ENCODE measurements at regions not wholly inside any gene's neighbourhood (a gene's known extent, or its start where the extent isn't known, plus 50 kb on each side); places are given as distances from the start of the nearest gene placed in this dataset.

DNA sequence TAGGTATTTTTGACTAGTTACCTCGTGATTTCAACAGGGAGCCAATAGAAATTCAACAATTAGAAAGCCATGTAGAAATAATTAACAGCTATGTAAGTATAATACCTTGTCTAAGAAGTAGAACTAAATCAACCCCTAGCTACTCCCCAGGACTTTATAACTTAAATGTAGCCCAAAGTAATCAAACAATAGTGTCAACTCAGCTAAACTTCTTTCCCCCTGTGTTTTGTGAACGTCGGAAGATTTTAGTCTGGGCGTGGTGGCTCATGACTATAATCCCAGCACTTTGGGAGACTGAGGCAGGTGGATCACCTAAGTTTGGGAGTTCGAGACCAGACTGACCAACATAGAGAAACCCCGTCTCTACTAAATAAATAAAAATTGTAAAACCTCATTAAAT lies 579.9 kb upstream of the NCAM2 start:
- TF ChIP-seq EZH2 (IDR thresholded peaks at IDR 0.05; ENCODE audit: borderline replicate concordance, low read depth, low read length, severe bottlenecking): no peak
- no peak for TF ChIP-seq POLR2A (IDR thresholded peaks at IDR 0.05; ENCODE audit: low read depth, low read length)
- TF ChIP-seq, protein P1, sequence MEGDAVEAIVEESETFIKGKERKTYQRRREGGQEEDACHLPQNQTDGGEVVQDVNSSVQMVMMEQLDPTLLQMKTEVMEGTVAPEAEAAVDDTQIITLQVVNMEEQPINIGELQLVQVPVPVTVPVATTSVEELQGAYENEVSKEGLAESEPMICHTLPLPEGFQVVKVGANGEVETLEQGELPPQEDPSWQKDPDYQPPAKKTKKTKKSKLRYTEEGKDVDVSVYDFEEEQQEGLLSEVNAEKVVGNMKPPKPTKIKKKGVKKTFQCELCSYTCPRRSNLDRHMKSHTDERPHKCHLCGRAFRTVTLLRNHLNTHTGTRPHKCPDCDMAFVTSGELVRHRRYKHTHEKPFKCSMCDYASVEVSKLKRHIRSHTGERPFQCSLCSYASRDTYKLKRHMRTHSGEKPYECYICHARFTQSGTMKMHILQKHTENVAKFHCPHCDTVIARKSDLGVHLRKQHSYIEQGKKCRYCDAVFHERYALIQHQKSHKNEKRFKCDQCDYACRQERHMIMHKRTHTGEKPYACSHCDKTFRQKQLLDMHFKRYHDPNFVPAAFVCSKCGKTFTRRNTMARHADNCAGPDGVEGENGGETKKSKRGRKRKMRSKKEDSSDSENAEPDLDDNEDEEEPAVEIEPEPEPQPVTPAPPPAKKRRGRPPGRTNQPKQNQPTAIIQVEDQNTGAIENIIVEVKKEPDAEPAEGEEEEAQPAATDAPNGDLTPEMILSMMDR (IDR thresholded peaks at IDR 0.05; ENCODE audit: extremely low read depth in 1 of 2, insufficient read depth in 1 of 2, low read depth in 1 of 2, low read length in 2 of 2): no peak
- TF ChIP-seq, protein P2, sequence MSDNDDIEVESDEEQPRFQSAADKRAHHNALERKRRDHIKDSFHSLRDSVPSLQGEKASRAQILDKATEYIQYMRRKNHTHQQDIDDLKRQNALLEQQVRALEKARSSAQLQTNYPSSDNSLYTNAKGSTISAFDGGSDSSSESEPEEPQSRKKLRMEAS (IDR thresholded peaks at IDR 0.05; ENCODE audit: insufficient read depth, insufficient read length): no peak
- no peak for TF ChIP-seq POLR2AphosphoS5 (IDR thresholded peaks at IDR 0.05; ENCODE audit: insufficient read depth, low read depth, low read length)
- TF ChIP-seq JUN (IDR thresholded peaks at IDR 0.05; ENCODE audit: borderline replicate concordance, insufficient read depth, insufficient read length, low read depth): no peak
- TF ChIP-seq FOS (IDR thresholded peaks at IDR 0.05; ENCODE audit: borderline replicate concordance, insufficient read depth, low read length): no peak
- no peak for TF ChIP-seq MYC (IDR thresholded peaks at IDR 0.05; ENCODE audit: low read depth, low read length)
- TF ChIP-seq GATA2 (IDR thresholded peaks at IDR 0.05; ENCODE audit: insufficient read depth, insufficient read length, low read depth, low read length): no peak

Measured in endothelial cell of umbilical vein (primary cell).